GM21619 (cell line): ENCODE measurements at regions not wholly inside any gene's neighbourhood (a gene's known extent, or its start where the extent isn't known, plus 50 kb on each side); places are given as distances from the start of the nearest gene placed in this dataset.
"Not testable (repeated sequence)": the region's sequence is repeated elsewhere in the genome, so short reads cannot be mapped to it uniquely, and the experiment has no call there.

Experiments used
- ATAC-seq: cut with Tn5 transposase; IDR thresholded peaks from one replicate; pipeline ENCODE4 v1.9.1; 2021; ENCODE audit not compliant: unreplicated experiment

DNA sequence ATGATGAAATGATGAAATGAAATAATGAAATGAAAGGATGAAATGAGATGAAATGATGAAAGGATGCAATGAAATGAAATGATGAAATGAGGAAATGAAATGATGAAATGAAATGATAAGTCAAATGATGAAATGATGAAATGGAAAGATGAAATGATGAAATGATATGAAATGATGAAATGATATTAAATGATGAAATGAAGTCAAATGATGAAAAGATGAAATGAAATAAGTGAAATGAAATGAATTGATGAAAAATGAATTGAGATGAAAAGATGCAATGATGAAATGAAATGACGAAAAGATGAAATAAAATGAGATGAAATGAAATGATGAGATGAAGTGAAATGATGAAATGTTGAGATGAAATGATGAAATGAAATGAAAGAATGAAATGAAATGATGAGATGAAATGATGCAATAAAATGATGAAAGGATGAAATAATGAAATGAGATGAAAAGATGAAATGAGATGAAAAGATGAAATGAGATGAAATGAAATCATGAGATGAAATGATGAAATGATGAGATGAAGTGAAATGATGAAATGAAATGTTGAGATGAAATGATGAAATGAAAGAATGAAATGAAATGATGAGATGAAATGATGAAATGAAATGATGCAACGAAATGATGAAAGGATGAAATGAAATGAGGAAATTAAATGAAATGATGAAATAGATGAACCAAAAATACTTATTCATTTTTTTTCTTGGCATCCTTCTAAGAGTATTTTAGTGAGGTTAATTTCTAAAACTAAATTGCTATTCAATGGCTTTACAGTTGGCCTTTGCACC is 139.8 kb upstream of the ERV3-1 start:
- ATAC-seq = not testable (repeated sequence)

DNA sequence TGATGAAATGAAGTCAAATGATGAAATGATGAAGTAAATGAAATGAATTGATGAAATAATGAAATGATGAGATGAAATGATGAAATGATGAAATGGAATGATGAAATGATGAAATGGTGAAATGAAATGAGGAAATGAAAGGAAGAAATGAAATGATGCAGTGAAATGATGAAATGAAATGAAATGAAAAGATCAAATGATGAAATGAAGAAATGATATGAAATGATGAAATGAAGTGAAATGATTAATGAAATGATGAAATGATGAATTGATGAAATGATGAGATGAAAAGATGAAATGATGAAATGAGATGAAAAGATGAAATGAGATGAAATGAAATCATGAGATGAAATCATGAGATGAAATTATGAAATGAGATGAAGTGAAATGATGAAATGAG is 139.2 kb upstream of the ERV3-1 start:
- not testable (repeated sequence) for ATAC-seq

DNA sequence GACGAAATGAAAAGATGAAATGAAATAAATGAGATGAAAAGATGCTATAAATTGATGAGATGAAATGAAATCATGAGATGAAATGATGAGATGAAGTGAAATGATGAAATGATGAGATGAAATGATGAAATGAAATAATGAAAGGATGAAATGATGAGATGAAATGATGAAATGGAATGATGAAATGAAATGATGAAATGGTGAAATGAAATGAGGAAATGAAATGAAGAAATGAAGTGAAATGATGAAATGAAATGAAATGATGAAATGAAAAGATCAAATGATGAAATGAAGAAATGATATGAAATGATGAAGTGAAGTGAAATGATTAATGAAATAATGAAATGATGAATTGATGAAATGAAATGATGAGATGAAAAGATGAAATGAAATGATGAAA is 138.5 kb upstream of the ERV3-1 start:
- ATAC-seq = not testable (repeated sequence)

DNA sequence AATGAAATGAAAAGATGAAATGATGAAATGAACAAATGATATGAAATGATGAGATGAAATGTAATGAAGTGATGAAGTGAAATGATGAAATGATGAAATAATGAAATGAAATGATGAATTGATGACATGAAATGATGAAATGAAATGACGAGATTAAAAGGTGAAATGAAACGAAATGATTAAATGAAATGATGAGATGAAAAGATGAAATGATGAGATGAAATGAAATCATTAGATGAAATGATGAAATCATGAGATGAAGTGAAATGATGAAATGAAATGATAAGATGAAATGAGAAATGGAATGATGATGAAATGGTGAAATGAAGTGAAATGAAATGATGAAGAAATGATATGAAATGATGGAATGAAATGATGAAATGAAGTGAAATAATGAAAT is 138.1 kb upstream of the ERV3-1 start:
- not testable (repeated sequence) for ATAC-seq

DNA sequence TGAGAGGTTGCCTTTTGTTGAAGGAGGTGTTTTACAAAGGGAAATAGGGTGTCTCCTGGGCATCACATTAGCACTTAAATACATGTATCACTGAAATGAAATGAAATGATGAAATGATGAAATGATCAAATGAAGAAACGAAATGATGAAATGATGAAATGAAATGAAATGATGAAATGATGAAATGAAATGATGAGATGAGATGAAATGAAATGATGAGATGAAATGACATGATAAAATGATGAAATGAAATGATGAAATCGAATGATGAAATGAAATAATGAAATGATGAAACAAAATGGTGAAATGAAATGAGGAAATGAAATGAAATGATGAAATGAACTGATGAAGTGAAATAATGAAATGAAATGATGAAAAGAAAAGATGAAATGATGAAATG is 137.6 kb upstream of the ERV3-1 start:
- not testable (repeated sequence) for ATAC-seq

DNA sequence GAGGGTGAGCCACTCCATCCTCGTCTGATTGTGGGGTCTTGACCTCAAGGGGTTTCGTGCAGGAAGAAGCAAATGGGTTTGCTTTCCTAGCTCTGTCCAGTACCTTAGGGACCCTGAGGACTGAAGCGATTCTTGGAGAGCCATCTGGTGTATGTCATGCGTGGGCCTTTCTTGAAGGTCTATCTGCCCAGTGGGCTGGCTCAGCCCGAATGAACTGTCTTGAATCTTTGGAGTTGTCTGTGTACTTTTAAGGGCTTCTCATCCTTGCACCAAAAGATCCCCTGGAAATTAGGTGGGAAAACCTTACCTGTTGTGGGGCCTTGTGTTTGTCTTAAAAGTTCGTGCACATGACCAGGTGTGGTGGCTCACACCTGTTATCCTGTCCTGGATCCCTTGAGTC is 135.4 kb upstream of the ERV3-1 start:
- not testable (repeated sequence) for ATAC-seq

DNA sequence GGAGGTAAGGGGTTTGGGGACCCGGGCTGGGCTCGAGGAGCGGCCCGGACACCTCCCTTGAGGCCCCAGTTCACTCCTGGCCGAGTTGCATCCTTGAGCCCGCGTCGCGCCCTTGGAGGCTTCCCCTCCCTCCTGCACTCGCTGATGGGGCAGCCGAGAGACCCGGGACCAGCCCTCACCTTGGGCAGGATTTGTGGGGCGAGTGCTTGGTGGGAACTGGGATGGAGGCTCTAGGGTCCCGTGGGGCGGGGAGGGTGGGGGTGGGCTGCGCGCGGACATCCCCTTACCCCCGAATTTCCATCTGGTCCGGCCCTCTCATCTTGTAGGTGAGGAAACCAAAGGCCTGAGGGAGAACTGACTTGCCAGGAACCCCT is 134.9 kb upstream of the ERV3-1 start:
- ATAC-seq = not testable (repeated sequence)

DNA sequence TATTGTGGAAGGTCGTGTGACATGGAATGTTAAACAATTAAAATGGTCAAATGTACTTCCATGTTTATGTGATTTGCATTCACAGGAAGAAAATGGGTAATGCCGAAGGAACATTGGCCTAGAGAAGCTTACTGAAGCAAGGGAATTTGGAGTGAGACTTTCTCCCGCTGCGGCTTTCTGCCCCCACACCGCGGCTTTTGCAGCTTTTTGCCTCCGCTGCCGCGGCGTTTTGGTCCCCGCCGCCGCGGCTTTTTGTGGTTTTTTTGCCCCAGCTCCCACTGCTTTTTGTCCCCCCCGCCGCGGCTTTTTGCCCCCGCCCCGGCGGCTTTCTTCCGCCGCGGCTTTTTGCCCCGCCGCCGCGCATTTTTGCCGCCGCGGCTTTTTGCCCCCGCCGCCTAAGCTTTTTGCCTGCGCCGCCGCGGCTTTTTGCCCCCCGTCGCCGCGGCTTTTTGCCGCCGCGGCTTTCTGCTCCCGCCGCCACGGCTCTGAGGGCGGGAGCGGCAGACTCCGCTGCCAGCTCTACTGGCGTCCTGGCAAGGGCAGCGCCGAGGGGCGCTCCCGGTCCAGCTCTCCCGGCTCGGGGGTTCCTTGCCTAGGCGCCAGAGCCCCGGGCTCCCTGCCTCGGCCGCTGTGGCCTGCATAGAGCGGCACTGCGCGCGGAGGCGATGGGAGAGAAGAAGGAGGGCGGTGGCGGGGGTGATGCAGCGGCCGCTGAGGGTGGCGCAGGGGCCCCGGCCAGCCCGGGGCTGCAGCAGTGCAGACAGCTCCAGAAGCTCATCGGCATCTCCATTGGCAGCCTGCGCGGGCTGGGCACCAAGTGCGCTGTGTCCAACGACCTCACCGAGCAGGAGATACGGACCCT is 134.3 kb upstream of the ERV3-1 start:
- not testable (repeated sequence) for ATAC-seq

DNA sequence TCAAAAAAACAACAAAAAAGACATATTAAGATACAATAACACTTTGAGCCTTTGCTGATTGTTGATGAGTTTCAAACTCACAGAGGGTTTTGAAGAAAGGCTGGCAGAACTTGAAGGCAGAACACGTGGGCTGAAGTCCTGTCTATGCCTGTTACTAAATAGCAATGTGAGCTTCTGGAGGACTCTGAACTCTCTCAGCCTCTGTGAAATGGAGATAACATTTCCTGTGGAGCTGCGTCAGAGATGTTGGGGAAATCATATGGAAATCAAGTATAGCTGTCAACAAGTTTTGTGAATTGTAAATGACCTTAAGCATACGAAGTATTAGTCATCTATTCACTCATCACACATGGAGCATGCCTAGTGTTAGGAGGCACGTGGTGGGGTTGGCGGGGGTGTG is 130.4 kb upstream of the ERV3-1 start:
- not testable (repeated sequence) for ATAC-seq

DNA sequence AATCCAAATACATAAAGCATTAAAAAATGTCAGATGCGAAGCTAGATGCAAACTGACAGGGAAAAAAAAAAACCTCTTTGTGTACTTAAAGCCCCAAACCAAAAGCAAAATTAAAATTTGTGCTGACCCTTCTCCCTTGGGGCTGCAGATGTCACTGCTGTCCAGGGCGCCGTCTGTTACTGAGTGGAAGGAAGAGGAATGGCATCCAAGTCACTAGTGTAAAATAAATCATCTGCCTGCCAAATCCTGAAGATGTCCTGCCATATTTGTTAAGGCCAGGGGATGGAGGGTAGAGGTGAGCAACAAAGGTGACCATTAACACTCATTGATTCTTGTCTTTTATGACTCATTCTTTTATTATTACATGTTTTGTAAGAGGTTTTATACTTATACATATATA is 126.6 kb upstream of the ERV3-1 start:
- ATAC-seq = not testable (repeated sequence)

DNA sequence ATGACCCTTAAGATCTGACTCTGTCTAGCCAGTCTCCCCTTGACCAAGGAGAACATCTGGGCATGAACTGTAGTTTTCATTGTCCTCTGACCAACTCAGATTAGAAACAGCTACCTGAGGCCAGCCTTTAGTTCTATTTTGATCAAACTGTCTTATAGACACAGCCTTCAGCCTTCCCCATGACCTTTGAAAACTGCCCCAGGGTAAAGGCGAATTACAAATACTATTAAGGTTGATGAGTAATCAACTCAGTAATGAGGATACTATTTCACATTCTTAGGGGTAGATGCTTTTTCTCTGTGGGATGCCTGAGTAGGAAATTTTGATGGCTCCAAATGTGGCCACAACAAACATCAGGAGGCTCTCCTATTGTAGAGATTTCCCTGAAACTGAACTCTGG is 125.8 kb upstream of the ERV3-1 start:
- not testable (repeated sequence) for ATAC-seq

DNA sequence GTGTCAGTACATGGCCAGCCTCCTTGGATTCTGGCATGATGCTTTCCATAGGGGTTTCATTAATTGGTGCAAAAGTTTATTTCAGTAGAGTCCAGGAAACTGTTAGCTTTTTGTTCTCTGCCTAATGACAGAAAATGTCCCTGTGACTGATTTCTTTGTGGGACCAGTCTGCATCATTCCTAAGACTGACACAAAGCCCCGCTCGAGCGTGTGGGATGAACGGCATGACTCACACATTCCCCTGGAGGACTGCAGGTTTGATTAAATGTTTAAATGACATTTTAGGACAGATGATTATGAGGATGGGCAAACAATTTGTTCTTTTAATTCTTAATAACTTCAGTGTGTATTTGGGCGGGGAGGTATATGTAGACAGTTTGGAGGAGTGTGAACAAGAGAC is 120.9 kb upstream of the ERV3-1 start:
- not testable (repeated sequence) for ATAC-seq

DNA sequence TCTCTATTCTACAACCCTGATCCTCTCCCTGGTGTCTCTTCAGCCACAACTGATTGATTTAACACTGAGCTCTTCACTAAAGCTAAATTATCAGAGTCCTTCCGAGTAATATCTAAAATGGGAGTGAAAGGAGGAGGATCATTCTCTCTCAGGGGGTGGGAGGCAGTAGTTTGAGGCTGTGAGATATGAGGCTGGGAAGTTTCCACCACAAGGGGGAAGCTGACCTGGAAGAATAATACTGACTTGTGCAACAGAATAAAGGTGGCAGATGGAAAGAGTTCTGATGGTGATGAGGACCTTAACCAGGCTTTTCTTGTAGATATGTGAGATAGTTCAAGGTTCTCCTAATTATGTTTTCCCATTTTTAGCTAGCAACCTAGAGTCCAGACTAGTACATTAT is 118.1 kb upstream of the ERV3-1 start:
- not testable (repeated sequence) for ATAC-seq

DNA sequence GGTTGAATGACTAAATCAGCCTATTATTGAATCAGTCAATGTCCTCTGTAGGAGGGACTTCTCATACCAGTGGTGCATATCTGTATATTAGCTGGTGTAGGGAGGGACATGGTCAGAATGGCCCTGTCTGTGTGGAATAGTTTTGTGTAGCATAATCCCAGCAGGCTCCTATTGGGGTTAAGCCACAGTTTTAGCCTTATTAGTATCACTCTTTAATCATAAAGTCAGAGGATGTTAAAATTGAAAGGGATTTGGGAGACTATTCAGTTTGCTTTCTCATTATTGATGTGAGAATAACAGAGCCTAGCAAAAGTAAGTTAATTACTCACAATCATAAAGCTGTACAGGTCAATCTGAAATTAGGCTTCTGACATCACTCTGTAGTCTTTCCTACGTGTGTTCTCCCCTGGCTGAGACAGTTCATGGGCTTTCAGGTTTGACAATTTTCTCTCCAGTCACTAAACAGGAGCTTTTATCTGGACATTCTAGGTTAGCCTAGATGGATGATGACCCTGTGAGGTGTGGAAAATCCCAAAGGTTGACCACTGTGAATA is 99.2 kb upstream of the ERV3-1 start:
- not testable (repeated sequence) for ATAC-seq

DNA sequence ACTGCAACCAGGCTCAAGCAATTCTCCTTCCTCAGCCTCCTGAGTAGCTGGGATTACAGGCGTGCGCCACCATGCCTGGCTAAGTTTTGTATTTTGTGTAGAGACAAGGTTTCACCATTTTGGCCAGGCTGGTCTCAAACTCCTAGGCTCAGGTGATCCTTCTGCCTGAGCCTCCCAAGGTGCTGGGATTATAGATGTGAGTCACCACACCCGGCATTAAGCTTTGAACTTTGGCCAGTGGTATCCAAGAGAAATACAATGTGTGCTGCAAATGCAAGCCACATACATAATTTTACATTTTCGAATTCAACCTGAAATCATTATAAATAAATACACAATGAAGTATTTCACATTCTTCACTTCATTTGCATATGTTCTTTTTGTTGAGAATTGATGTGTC is 94.0 kb upstream of the ERV3-1 start:
- not testable (repeated sequence) for ATAC-seq

DNA sequence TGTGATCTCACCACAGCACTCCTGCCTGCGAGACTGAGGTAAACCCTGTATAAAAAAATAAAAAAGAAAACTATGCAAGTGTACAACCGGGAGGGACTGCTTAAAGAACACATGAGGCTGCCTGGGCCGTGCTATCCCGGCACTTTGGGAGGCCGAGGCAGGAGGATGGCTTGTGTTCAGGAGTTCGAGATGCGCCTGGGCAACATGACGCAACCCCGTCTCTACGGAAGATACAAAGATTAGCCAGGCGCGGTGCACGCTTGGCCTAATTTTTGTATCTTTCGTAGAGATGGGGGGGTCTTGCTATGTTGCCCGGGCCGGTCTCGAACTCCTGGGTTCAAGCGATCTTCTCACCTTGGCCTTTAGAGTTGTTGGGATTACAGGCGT is 75.2 kb upstream of the ERV3-1 start:
- ATAC-seq = not testable (repeated sequence)

DNA sequence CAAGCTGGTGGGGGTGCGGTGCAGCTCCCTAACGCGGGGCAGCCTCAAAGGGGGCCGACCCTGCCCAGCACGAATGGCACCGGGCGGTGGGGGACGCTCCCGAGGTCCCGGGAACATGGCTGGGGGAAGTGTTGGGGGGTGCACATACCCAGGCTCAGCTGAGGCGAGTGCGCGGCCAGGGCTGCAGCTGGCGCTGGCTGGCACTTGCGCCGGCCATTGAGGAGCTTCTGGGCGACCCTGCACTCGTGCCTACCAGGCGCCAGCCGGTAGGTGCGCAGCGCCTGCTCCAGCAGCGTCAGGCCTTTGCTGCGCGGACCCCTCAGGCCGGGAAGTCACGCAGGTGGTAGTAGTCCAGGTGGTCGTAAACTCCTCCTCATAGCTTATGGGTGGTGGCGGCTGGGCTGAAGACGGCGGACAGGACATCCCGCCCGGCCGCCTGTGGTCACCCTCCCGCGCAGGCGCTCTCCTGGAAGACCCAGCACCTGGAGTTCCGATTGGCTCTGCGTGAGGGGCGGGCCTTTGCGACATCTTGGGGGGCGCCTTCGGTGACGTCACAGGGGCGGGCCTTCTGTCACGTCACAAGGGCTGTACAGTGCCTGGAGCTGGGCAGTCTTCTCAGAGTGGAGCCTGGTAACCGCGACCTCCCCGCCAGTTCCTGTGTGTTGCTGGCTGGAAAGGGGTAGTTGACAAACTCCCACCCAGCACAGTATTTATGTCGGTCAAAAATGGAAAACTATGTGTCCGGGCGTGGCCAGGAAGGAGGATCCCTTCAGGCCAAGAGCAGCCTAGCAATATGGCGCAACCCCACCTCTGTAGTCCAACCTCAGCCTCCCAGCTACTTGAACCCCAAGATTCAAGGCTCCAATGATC is 74.5 kb upstream of the ERV3-1 start:
- peak; percentile 98 for ATAC-seq

DNA sequence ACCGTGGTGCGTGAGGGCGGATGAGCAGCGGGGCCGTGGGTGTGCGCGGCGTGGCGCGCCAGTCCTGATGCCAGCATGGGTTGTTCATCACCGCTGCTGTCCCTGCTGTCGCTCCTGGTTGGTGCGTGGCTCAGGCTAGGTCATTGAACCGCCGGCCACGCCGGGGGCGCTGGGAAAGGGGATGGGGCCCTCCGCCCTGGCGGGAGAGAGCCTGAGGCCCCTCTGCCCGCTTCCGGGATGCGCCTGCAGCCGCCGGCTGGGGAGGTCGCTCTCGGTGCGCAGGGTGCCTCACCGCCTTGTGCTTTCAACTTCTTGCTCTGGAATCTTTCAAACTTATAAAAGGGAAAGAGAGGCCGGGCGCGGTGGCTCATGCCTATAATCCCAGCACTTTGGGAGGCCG is 68.5 kb upstream of the ERV3-1 start:
- ATAC-seq = not testable (repeated sequence)

DNA sequence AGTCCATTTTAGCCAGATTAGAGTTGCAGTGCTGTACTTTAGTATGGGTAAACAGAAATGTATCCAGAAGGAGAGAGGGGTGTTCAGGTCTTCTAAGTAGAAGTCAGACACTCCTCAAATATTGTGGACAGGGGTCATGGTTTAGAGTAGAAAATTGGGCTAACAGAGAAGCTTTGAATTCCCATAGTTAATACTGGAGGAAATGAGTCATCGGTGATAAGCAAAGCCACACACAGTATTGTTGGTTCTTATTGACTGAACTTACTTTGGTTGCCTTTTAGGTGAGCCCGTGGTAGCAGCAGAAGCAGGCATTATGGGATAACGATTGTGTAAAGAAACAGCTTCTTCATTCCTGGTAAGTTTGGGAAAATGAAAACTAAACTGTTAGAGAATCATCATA is 66.7 kb upstream of the ERV3-1 start:
- ATAC-seq = not testable (repeated sequence)

DNA sequence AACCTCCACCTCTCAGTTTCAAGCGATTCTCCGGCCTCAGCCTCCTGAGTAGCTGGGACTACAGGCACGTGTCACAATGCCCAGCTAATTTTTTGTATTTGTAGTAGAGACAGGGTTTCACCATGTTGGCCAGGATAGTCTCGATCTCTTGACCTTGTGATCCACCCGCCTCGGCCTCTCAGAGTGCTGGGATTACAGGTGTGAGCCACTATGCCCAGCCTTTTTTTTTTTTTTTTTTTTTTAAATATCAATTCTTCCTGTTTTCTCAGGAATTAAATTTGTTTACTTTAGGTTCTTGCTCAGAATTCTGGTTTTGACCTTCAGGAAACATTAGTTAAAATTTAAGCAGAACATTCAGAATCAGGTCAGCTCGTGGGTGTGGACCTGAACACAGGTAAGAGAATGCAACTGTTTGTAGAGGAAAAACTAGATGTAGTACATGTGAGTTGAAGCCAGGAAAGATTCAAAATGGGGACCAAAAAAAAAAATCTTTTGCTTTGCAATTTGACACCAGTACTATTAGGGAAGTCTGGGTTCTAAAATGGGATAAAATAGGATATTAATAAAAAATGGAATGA is 65.5 kb upstream of the ERV3-1 start:
- ATAC-seq = not testable (repeated sequence)
